ENCODE measurements at regions not wholly inside any gene's neighbourhood (a gene's known extent, or its start where the extent isn't known, plus 50 kb on each side); places are given as distances from the start of the nearest gene placed in this dataset.

DNA sequence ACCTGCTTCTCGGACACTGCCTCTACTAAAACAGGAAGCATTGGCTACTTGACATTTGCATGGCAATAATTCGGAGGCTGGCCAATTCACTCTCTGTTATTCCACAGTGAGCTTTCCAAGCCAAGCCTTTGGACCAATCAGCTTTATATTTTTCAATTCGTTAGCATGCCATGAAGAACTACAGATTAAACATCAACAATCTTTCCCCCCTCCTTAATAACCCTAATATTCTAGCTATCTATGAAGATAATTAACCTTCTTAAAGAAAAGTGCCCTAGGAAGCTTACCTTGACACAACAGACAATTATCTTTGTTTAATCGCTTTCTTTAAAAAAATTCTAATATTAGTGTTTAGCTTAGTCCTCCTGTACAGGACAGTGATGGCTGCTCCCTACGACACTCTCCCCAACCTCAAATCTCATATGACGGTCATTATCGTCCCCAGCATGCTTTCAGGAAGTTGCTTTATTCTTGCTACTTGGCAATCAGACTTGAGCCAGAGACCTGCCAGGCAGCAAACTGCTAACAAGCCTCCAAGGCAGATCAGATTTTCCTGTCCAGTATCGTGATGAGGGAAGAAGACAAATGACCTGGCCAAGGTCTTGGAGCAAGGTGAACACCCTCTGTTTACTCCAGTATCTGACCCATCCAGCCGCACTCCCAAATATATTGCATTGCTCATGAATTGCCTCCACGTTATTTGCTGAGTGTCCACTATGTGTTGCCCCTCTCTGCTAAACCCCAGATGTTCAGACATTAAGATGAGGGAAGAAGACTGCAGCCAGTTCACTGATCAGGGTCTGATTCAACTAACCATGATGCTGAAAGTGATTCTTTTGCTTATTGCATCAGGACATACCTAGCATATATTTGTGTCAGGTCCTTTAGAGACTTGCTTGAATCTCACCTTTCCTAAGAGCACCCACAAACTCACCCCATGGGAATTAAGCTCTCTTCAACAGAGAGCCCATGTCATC, 68.1 kb upstream of the LPP start:
- Histone ChIP-seq H3K9me3 (no peaks in the 10 kb centered on the region), H3K4me1 (no peaks in the 10 kb centered on the region), H3K27me3 (ENCODE audit: low read depth) (no peaks in the 10 kb centered on the region), H3K27ac (no peak overlapping the region), H3K4me3 (no peak overlapping the region), H3K36me3 (no peaks in the 10 kb centered on the region)
- no peak for TF ChIP-seq CTCF (IDR thresholded peaks at IDR 0.05)
- intact Hi-C loops (cut with DNase I), result no loop called here
- ATAC-seq, result no peak
- no peak for DNase-seq

DNA sequence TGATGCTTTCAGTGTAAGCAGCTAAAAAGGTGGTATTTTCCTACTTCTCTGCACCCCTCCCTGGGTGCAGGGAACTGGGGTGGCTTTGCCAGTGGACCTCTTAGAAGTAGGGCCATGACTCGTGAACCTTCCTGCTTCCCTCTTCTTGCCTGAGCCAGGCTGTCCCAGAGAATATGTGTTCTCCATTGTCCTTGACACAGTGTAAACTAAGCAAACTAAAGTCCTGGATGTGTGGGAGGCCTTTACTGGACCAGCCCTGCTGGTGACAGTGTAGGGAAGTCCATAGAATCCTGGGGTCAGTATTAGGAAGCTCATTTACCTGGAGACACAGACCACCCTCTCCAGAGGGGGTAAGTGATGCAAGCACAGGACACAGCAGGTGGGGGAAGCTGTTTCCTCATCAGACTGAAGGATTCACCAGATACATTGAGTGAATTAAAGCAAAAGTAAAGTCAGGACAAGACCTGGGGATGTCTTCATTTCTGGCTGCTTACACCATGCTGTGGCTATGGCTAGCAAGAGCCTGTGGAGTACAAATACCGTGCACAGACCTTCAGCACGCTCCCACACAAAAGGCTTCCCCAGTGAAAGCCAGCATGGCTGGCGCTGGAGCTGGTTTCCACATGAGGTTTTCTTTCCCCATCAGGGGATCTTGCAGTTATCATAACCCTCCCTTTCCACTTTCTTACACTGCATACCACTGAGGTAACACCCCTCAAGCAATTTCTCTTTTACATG, 64.8 kb upstream of the LPP start:
- no peak overlapping the region for H3K27ac ChIP-seq
- intact Hi-C loops (cut with DNase I), result no loop called here
- H3K27me3 ChIP-seq (ENCODE audit: low read depth), result no peaks in the 10 kb centered on the region
- H3K4me1 ChIP-seq, result no peaks in the 10 kb centered on the region
- no peak for DNase-seq
- no peaks in the 10 kb centered on the region for H3K36me3 ChIP-seq
- no peaks in the 10 kb centered on the region for H3K9me3 ChIP-seq
- ATAC-seq, result no peak
- no peak for TF ChIP-seq CTCF (IDR thresholded peaks at IDR 0.05)
- H3K4me3 ChIP-seq, result no peak overlapping the region

DNA sequence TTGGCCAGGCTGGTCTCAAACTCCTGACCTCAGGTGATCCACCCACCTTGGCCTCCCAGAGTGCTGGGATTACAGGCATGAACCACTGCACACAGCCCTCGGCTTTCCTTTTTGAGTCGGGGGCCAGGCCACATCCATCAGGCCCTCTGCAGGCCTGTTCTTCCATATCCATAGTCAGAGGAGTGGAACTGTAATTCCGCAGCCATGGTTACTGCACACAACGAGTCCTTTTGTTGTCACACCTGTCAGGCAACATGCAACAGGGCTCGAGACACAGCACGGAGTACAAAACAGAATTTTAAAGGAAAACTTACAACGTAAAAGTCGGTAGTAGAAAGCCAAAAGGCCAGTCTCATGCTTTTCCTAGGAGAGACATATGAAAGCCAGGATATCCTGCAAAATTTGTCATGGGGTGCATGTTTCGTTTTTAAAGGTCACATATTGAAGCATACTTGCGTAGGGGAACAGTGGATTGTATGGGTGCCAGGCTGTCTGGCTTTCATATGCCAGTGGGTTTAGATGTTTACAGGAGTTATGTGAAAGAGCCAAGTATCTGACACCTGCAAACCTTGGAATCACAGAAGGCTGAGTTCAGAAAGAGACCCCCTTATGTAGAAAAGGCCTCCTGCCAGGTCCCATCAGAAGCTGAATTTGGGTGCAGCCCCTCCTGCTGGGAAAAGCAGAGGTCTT, 63.2 kb upstream of the LPP start:
- Histone ChIP-seq H3K27me3 (ENCODE audit: low read depth) (no peaks in the 10 kb centered on the region), H3K36me3 (no peaks in the 10 kb centered on the region), H3K4me1 (no peaks in the 10 kb centered on the region), H3K27ac (no peak overlapping the region), H3K4me3 (no peak overlapping the region), H3K9me3 (no peaks in the 10 kb centered on the region)
- DNase-seq (no peak), ATAC-seq (no peak)
- intact Hi-C loops (cut with DNase I), result no loop called here
- TF ChIP-seq CTCF (IDR thresholded peaks at IDR 0.05), result no peak

- intact Hi-C loops (cut with DNase I), result no loop called here
- no peaks in the 10 kb centered on the region for H3K4me1 ChIP-seq
- no peak for ATAC-seq
These were observed 62.2 kb upstream of the LPP start for GRCh38 chr3:188091746-188092145.

More at GRCh38 chr3:188091746-188092145, 62.2 kb upstream of the LPP start:
- TF ChIP-seq CTCF (IDR thresholded peaks at IDR 0.05), result no peak
- Histone ChIP-seq H3K9me3 (no peaks in the 10 kb centered on the region), H3K36me3 (no peaks in the 10 kb centered on the region), H3K4me3 (no peak overlapping the region), H3K27ac (no peak overlapping the region), H3K27me3 (ENCODE audit: low read depth) (no peaks in the 10 kb centered on the region)
- DNase-seq, result no peak

Measured in lower lobe of right lung (tissue), 2 donors.